Endothelial cell (in vitro differentiated cells): ENCODE measurements at regions not wholly inside any gene's neighbourhood (a gene's known extent, or its start where the extent isn't known, plus 50 kb on each side); places are given as distances from the start of the nearest gene placed in this dataset.

Experiments
- DNase-seq: peaks from one replicate; pipeline ENCODE4 v3.0.0; 2021; ENCODE audit warnings: low spot score
- H3K27ac Mint-ChIP-seq: one replicate; pipeline ENCODE4 v1.8.0; 2021; ENCODE audit warnings: mixed read lengths, inconsistent platforms; ENCODE audit not compliant: unreplicated experiment
- H3K27me3 Mint-ChIP-seq: one replicate; pipeline ENCODE4 v1.8.0; 2021; ENCODE audit warnings: mild to moderate bottlenecking, moderate library complexity, mixed read lengths, inconsistent platforms; ENCODE audit not compliant: unreplicated experiment
- H3K36me3 Mint-ChIP-seq: one replicate; pipeline ENCODE4 v1.8.0; 2021; ENCODE audit warnings: mild to moderate bottlenecking, low read depth, mixed read lengths, inconsistent platforms; ENCODE audit not compliant: unreplicated experiment
- H3K4me1 Mint-ChIP-seq: one replicate; pipeline ENCODE4 v1.8.0; 2021; ENCODE audit warnings: mild to moderate bottlenecking, mixed read lengths, inconsistent platforms; ENCODE audit not compliant: unreplicated experiment
- H3K4me3 Mint-ChIP-seq: one replicate; pipeline ENCODE4 v1.8.0; 2021; ENCODE audit warnings: mild to moderate bottlenecking, mixed read lengths, inconsistent platforms; ENCODE audit not compliant: unreplicated experiment
- H3K9me3 Mint-ChIP-seq: one replicate; pipeline ENCODE4 v1.8.0; 2021; ENCODE audit warnings: mixed read lengths, inconsistent platforms; ENCODE audit not compliant: unreplicated experiment
- TF ChIP-seq, protein P1 (sequence below): fragments of 200-600 bp; sonication (generic); IDR thresholded peaks from one replicate; pipeline ENCODE4 v1.5.0; 2021; ENCODE audit warnings: antibody characterized with exemption; ENCODE audit not compliant: unreplicated experiment

DNA sequence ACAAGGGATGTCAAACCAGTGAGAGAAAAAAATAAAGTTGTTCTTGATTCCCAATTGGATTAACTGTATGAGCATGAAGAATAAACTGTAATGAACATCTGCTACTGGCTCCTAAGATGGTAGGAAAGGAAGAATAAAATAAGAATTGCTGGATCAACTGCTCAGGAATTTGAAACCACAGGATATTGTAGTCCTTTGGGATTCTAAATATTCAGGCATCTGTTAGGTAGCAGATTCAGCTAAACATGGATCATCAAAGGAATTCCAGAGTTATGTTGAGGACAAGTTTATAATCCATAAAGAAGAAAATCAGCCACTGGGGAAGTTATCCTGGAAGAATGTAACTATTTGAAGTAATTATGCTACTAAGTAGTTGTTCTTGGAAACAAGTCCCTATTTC lies 65.8 kb downstream of the ISL1 start:
- Mint-ChIP-seq H3K4me1 (no peaks in the 10 kb centered on the region), H3K27ac (no peak overlapping the region), H3K9me3 (no peaks in the 10 kb centered on the region), H3K36me3 (no peaks in the 10 kb centered on the region), H3K27me3 (no peaks in the 10 kb centered on the region), H3K4me3 (no peak overlapping the region)
- no peak for DNase-seq
- TF ChIP-seq, protein P1, sequence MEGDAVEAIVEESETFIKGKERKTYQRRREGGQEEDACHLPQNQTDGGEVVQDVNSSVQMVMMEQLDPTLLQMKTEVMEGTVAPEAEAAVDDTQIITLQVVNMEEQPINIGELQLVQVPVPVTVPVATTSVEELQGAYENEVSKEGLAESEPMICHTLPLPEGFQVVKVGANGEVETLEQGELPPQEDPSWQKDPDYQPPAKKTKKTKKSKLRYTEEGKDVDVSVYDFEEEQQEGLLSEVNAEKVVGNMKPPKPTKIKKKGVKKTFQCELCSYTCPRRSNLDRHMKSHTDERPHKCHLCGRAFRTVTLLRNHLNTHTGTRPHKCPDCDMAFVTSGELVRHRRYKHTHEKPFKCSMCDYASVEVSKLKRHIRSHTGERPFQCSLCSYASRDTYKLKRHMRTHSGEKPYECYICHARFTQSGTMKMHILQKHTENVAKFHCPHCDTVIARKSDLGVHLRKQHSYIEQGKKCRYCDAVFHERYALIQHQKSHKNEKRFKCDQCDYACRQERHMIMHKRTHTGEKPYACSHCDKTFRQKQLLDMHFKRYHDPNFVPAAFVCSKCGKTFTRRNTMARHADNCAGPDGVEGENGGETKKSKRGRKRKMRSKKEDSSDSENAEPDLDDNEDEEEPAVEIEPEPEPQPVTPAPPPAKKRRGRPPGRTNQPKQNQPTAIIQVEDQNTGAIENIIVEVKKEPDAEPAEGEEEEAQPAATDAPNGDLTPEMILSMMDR = no peak

DNA sequence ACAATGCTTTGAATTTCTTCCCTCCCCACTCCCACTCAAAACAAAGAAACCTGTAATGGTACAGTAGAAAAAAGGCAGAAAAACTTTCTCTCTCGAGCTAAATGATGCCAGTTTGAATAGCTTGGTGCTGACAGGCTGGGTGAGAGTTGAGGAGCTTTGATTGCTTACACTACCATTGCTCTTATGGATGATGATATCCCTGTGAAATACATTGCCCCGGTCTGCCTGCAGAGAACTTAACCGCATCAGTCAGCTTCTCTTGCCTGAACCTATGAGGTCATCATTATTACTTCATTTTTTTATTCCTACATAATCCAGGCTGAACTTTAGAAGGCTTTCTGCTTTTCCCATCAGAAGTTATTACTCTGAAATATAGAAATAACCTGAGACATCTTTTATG lies 69.3 kb downstream of the ISL1 start:
- H3K4me1 Mint-ChIP-seq = no peaks in the 10 kb centered on the region
- H3K9me3 Mint-ChIP-seq = no peaks in the 10 kb centered on the region
- H3K27me3 Mint-ChIP-seq = no peaks in the 10 kb centered on the region
- H3K36me3 Mint-ChIP-seq = no peaks in the 10 kb centered on the region
- H3K27ac Mint-ChIP-seq = no peak overlapping the region
- TF ChIP-seq, protein P1 = no peak
- no peak overlapping the region for H3K4me3 Mint-ChIP-seq
- no peak for DNase-seq

DNA sequence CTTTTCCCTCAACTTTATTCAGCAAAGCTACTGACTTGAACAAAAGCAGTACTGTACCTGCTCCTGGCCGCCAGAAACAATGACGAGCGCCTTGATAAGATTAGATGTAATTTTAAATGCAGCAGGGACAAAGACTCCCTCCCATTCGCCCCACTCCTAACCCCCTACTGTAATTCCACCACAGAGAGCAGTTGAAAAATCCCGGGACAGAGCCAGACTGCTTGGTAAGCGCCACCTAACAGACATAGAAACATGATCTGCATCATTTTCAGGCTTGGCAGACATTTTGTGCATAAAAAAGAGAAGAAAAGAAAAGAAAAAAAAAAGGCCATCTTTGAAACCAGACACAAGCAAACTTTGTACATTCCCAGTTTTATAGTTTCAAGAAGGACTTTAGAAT lies 81.9 kb downstream of the ISL1 start:
- Mint-ChIP-seq H3K4me1 (peaks cover 4% of the 10 kb centered on the region), H3K9me3 (no peaks in the 10 kb centered on the region), H3K4me3 (no peak overlapping the region), H3K27me3 (no peaks in the 10 kb centered on the region), H3K27ac (peak overlapping the region; percentile 31), H3K36me3 (no peaks in the 10 kb centered on the region)
- no peak for DNase-seq
- TF ChIP-seq, protein P1 = no peak

DNA sequence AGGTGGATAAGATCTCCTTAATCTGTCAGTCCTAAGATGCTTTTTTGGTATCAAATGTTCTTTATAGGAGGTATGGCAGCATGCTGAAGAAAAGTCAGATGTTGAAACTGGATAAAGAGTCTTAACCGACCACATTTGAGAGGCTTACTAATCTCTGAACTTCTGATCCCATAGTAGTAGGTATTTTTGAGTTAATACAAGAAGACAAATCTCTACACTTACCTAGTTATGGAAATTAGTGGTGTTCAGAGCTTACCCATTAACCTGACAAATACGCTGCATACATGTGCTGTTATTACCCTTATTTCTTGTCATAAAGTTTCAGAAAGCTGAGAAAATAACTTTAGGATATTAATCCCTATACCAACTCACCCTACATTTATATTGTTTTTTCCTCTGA lies 83.0 kb downstream of the ISL1 start:
- no peak for DNase-seq
- Mint-ChIP-seq H3K4me1 (peaks cover 4% of the 10 kb centered on the region), H3K27ac (no peak overlapping the region), H3K36me3 (no peaks in the 10 kb centered on the region), H3K27me3 (no peaks in the 10 kb centered on the region), H3K9me3 (no peaks in the 10 kb centered on the region), H3K4me3 (no peak overlapping the region)
- TF ChIP-seq, protein P1 = no peak

DNA sequence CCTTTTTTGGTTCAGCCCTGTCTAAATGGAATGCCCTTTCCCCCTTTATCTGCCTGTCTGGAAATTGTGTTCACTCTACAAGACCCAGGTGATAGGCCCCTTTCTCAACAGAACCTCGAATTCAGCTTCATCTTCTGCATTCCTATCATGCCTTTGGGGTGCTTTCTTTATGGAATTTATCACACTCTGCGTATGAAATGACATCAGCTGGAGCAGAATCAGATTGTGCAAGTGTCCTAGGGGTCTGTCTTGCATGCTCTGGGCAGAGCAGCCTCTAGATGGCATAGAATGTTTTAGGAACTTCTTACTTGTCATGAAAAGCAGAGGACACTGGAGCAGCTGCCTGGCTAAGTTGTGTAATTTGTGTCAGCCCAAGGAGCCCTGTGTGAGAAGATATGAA lies 84.9 kb downstream of the ISL1 start:
- Mint-ChIP-seq H3K4me3 (no peak overlapping the region), H3K27me3 (no peaks in the 10 kb centered on the region), H3K4me1 (peaks cover 4% of the 10 kb centered on the region), H3K9me3 (no peaks in the 10 kb centered on the region), H3K36me3 (no peaks in the 10 kb centered on the region), H3K27ac (no peak overlapping the region)
- no peak for DNase-seq
- TF ChIP-seq, protein P1 = no peak
